MCF 10A (cell line): ENCODE measurements at regions not wholly inside any gene's neighbourhood (a gene's known extent, or its start where the extent isn't known, plus 50 kb on each side); places are given as distances from the start of the nearest gene placed in this dataset.

Source experiments
- BruUV-seq: library from RNA; stranded (reverse); fragments of 400-500 nt; replicated peaks from 2 replicates; lab custom pipeline; 2021; lab: Mats Ljungman, UMichigan
- CTCF ChIA-PET: fragments of 300-600 bp; sonication (Branson Sonifier 250); formaldehyde crosslinking; extraction: SDS; loops from one replicate; lab custom pipeline; 2021; ENCODE audit warnings: antibody characterized with exemption, inconsistent platforms; lab: Yijun Ruan, JAX
- POLR2A ChIA-PET: fragments of 300-600, 350-650 bp; sonication (Branson Sonifier 250); formaldehyde crosslinking; extraction: SDS; loops from one replicate; lab custom pipeline; 2020; ENCODE audit warnings: antibody characterized with exemption, inconsistent platforms; lab: Yijun Ruan, JAX
- DNase-seq: peaks from one replicate; pipeline ENCODE4 v3.0.0-alpha.2; 2018; ENCODE audit not compliant: unreplicated experiment
- H3K27ac Mint-ChIP-seq: one replicate; pipeline ENCODE4 v1.8.0; 2022; ENCODE audit warnings: mild to moderate bottlenecking, low read depth, mixed read lengths; ENCODE audit not compliant: unreplicated experiment
- H3K27me3 Mint-ChIP-seq: one replicate; pipeline ENCODE4 v1.8.0; 2022; ENCODE audit warnings: mixed read lengths; ENCODE audit not compliant: insufficient read depth, unreplicated experiment
- H3K36me3 Mint-ChIP-seq: one replicate; pipeline ENCODE4 v1.8.0; 2022; ENCODE audit warnings: mild to moderate bottlenecking, moderate library complexity, mixed read lengths; ENCODE audit not compliant: insufficient read depth, unreplicated experiment
- H3K4me1 Mint-ChIP-seq: one replicate; pipeline ENCODE4 v1.8.0; 2022; ENCODE audit warnings: mixed read lengths; ENCODE audit not compliant: insufficient read depth, unreplicated experiment
- H3K4me3 Mint-ChIP-seq: one replicate; pipeline ENCODE4 v1.8.0; 2022; ENCODE audit warnings: mild to moderate bottlenecking, moderate library complexity, mixed read lengths; ENCODE audit not compliant: unreplicated experiment
- H3K9me3 Mint-ChIP-seq: one replicate; pipeline ENCODE4 v1.8.0; 2022; ENCODE audit warnings: mixed read lengths; ENCODE audit not compliant: unreplicated experiment
- CTCF ChIP-seq: fragments of 200-600 bp; IDR thresholded peaks from one replicate; pipeline ENCODE4 v1.8.0; 2022; ENCODE audit warnings: antibody characterized with exemption, mild to moderate bottlenecking; ENCODE audit not compliant: unreplicated experiment
- intact Hi-C: fragments of 100-400 bp; cut with micrococcal nuclease; formaldehyde crosslinking; loops from 2 replicates; pipeline ENCODE4 v1.14.1; 2022

GRCh38 chr2:215685238-215685990 is 249.5 kb upstream of the FN1 start:
- Mint-ChIP-seq H3K9me3 (peaks cover 7% of the 10 kb centered on the region), H3K4me1 (peaks cover 34% of the 10 kb centered on the region), H3K27me3 (no peaks in the 10 kb centered on the region), H3K36me3 (no peaks in the 10 kb centered on the region), H3K4me3 (no peak overlapping the region), H3K27ac (peak overlapping the region; percentile 44)
- ChIA-PET POLR2A (interaction anchor here (0.6 kb wide), 1 partner anchor 60 kb away, joined by 5 read pairs; no protein-coding TSS in a partner anchor), CTCF (no interaction called here)
- no TSS peak for BruUV-seq
- no peak for DNase-seq
- intact Hi-C loops, result loop anchor here (10.0 kb wide), 1 partner anchor 149 kb away; no protein-coding TSS in a partner anchor
- no peak for TF ChIP-seq CTCF

- H3K36me3 Mint-ChIP-seq, result no peaks in the 10 kb centered on the region
- no peak overlapping the region for H3K4me3 Mint-ChIP-seq
- peaks cover 34% of the 10 kb centered on the region for H3K4me1 Mint-ChIP-seq
- BruUV-seq, result no TSS peak
- H3K27ac Mint-ChIP-seq, result peak overlapping the region; percentile 44
- peaks cover 7% of the 10 kb centered on the region for H3K9me3 Mint-ChIP-seq
- ChIA-PET CTCF (no interaction called here), POLR2A (no interaction called here)
- no peaks in the 10 kb centered on the region for H3K27me3 Mint-ChIP-seq
- TF ChIP-seq CTCF, result no peak
- intact Hi-C loops, result loop anchor here (10.0 kb wide), 1 partner anchor 150 kb away; no protein-coding TSS in a partner anchor
- DNase-seq, result no peak
These were observed 248.8 kb upstream of the FN1 start for GRCh38 chr2:215684448-215685237.

- no TSS peak for BruUV-seq
- intact Hi-C loops, result loop anchor here (10.0 kb wide), 1 partner anchor 152 kb away; no protein-coding TSS in a partner anchor
- peaks cover 7% of the 10 kb centered on the region for H3K9me3 Mint-ChIP-seq
- no peak for DNase-seq
- no peak overlapping the region for H3K27ac Mint-ChIP-seq
- no peaks in the 10 kb centered on the region for H3K36me3 Mint-ChIP-seq
- ChIA-PET CTCF (no interaction called here), POLR2A (no interaction called here)
- H3K4me1 Mint-ChIP-seq, result peaks cover 35% of the 10 kb centered on the region
- H3K27me3 Mint-ChIP-seq, result no peaks in the 10 kb centered on the region
- no peak overlapping the region for H3K4me3 Mint-ChIP-seq
- no peak for TF ChIP-seq CTCF
These were observed 247.4 kb upstream of the FN1 start for GRCh38 chr2:215683295-215683694.
